Spleen (tissue), 7 donors: ENCODE measurements at regions not wholly inside any gene's neighbourhood (a gene's known extent, or its start where the extent isn't known, plus 50 kb on each side); places are given as distances from the start of the nearest gene placed in this dataset.

Source experiments
- POLR2A ChIP-seq, 3 donors: fragments of 450-650 bp; IDR thresholded peaks; one replicate each; pipeline ENCODE4 v1.5.1; 2017; ENCODE audit warnings: antibody characterized with exemption in 3 of 3, mild to moderate bottlenecking in 1 of 3
- TF ChIP-seq, protein P1 (sequence below), 11 experiments: fragments of 200-600 bp in 7 of 11; fragments of 450-650 bp in 4 of 11; sonication (generic) in 4 of 11; IDR thresholded peaks in 8 of 11; conservative IDR thresholded peaks in 3 of 11; 1 replicate in 7 of 11; 2 replicates in 4 of 11; pipeline versions ENCODE4 v1.4.0 to v1.8.0; 2016 to 2021; ENCODE audit warnings: antibody characterized with exemption in 11 of 11, inconsistent platforms in 4 of 11, mild to moderate bottlenecking in 1 of 11
- donor health status: DM: no; HTN: no; CAD: no; lungs with moderate emphysema.
- donor health status: DM: no; HTN: no; CAD: no.
- donor health status: DM: no; HTN: no; CAD: no.

DNA sequence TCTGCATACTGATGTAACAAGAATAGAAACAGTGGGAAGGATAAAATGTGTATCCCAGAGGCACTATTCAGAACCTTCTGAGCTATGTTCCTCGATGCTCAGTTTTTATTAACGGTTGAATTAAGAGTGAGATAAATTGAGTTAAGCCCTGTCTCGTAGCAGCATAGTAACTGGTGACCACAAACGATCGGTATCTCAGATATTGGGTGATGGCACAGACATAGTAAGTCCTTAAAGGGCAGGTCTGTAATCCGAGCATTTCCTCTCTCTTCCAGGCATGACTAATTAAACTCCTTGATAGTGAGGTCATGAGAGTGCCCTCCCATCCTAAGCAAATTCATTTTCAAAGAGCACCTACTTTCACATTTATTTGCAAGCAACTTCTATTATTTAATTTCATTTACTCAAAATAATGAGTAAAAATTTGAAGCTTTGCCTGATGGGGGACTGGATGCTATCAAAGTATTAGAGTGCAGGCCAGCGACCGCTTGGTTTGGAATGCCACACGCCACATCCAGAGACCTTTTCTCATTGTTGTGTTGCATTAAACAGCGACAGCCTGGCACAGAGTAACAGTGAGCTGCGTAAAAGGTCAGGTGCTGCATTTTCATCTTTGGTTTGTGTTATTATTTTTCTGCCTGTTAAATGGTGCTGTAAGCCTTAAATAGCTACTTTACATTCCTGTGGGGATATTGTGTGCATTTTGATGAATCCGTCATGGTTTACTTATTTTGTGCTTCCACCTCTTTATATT, 101.9 kb downstream of the PCDH7 start:
- no peak for TF ChIP-seq POLR2A (IDR thresholded peaks at IDR 0.05)
- TF ChIP-seq, protein P1, sequence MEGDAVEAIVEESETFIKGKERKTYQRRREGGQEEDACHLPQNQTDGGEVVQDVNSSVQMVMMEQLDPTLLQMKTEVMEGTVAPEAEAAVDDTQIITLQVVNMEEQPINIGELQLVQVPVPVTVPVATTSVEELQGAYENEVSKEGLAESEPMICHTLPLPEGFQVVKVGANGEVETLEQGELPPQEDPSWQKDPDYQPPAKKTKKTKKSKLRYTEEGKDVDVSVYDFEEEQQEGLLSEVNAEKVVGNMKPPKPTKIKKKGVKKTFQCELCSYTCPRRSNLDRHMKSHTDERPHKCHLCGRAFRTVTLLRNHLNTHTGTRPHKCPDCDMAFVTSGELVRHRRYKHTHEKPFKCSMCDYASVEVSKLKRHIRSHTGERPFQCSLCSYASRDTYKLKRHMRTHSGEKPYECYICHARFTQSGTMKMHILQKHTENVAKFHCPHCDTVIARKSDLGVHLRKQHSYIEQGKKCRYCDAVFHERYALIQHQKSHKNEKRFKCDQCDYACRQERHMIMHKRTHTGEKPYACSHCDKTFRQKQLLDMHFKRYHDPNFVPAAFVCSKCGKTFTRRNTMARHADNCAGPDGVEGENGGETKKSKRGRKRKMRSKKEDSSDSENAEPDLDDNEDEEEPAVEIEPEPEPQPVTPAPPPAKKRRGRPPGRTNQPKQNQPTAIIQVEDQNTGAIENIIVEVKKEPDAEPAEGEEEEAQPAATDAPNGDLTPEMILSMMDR (IDR thresholded peaks at IDR 0.05 in 8 of 11, conservative IDR thresholded peaks at IDR 0.05 in 3 of 11) = no peak
